Mammary epithelial cell (primary cell): ENCODE measurements at regions not wholly inside any gene's neighbourhood (a gene's known extent, or its start where the extent isn't known, plus 50 kb on each side); places are given as distances from the start of the nearest gene placed in this dataset.

Experiments
- CTCF ChIP-seq, 2 donors: IDR thresholded peaks in 1 of 2; conservative IDR thresholded peaks in 1 of 2; 2 replicates each; pipeline ENCODE4 v1.5.1; 2011 to 2012; ENCODE audit warnings: inconsistent platforms in 2 of 2, low read length in 2 of 2, mild to moderate bottlenecking in 2 of 2, control low read depth in 1 of 2, low read depth in 1 of 2; ENCODE audit not compliant: insufficient read depth in 1 of 2; ENCODE audit errors: extremely low read depth in 1 of 2
- EZH2 ChIP-seq: IDR thresholded peaks from 2 replicates; pipeline ENCODE4 v1.6.1; 2012; ENCODE audit warnings: low read length, inconsistent platforms, borderline replicate concordance

GRCh38 chr4:32425243-32425642 is 1705.1 kb downstream of the PCDH7 start:
- TF ChIP-seq CTCF (conservative IDR thresholded peaks at IDR 0.05 in 1 of 2, IDR thresholded peaks at IDR 0.05 in 1 of 2; ENCODE audit: extremely low read depth in 1 of 2, insufficient read depth in 1 of 2, low read depth in 1 of 2, low read length in 2 of 2), result no peak
- TF ChIP-seq EZH2, result no peak
